ENCODE measurements at regions not wholly inside any gene's neighbourhood (a gene's known extent, or its start where the extent isn't known, plus 50 kb on each side); places are given as distances from the start of the nearest gene placed in this dataset.
"Not testable (repeated sequence)": the region's sequence is repeated elsewhere in the genome, so short reads cannot be mapped to it uniquely, and the experiment has no call there.

DNA sequence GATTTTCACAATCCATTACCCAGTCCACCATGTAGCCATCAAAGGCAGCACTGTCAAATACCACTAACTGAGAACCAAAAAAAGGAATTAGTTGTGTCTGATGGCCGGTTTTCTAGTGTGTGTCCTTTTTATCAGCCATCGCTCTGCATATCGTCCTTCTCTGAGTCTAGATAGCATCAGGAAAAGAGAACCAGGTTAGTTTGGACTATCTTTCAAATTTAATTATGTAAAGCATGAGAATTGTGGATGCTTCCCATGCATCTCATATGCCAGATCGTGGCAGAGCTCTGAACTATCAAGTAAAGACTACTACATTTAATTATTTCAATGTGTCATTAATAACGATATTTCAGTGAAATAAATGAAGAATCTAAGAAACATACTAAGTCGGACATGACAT, 691.9 kb downstream of the FAM181B start:
- Mint-ChIP-seq H3K4me3 (no peak overlapping the region), H3K4me1 (no peaks in the 10 kb centered on the region), H3K27me3 (no peaks in the 10 kb centered on the region), H3K36me3 (no peaks in the 10 kb centered on the region), H3K27ac (no peak overlapping the region), H3K9me3 (peaks cover 0 to 6% (median 3%) of the 10 kb centered on the region in 8 donors)
- DNase-seq, result no peak
- Histone ChIP-seq H3K9me3 (ENCODE audit: control insufficient read depth in 1 of 2, low read length in 2 of 2) (no peaks in the 10 kb centered on the region), H3K27me3 (ENCODE audit: insufficient read depth, low read length) (no peaks in the 10 kb centered on the region), H3K4me3 (ENCODE audit: low read length in 2 of 2) (no peak overlapping the region), H3K36me3 (ENCODE audit: insufficient read depth, low read length) (no peaks in the 10 kb centered on the region), H3K27ac (ENCODE audit: low read depth, low read length) (no peak overlapping the region), H3K4me1 (ENCODE audit: insufficient read depth, low read length) (no peaks in the 10 kb centered on the region)
- ChIA-PET POLR2A (ENCODE audit: partially characterized antibody) (no interaction called here), CTCF (ENCODE audit: partially characterized antibody) (interaction anchor here (1.5 kb wide), 1 partner anchor 254 kb away, joined by 6 read pairs; no protein-coding TSS in a partner anchor)
- intact Hi-C loops (cut with micrococcal nuclease), result no loop called here

DNA sequence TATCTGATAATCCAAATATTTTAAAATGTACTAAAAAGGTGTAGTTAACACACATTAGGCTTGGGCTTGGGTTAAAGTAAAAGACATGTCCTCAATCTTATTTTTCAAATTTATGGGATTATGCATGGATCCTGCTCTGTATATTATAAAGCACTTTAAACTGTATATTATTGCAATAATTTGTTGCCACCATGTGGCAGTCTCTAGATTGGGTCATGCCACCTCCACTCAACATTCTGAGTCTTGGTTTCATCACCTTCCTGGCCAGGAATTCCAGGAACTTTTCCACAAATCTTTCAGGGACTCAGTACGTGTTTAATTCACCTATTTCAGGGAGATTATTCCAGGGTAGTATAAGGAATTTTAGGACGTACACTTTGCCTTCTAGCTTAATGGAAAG, 695.5 kb downstream of the FAM181B start:
- no peaks in the 10 kb centered on the region for H3K9me3 ChIP-seq (ENCODE audit: control insufficient read depth in 1 of 2, low read length in 2 of 2)
- Mint-ChIP-seq H3K27me3 (no peaks in the 10 kb centered on the region), H3K36me3 (no peaks in the 10 kb centered on the region), H3K27ac (no peak overlapping the region), H3K4me3 (no peak overlapping the region), H3K9me3 (no peaks in the 10 kb centered on the region), H3K4me1 (no peaks in the 10 kb centered on the region)
- H3K27me3 ChIP-seq (ENCODE audit: insufficient read depth, low read length), result no peaks in the 10 kb centered on the region
- H3K4me3 ChIP-seq (ENCODE audit: low read length in 2 of 2), result no peak overlapping the region
- H3K4me1 ChIP-seq (ENCODE audit: insufficient read depth, low read length), result no peaks in the 10 kb centered on the region
- intact Hi-C loops (cut with micrococcal nuclease), result loop anchor here (1.0 kb wide), 1 partner anchor 394 kb away; no protein-coding TSS in a partner anchor
- H3K27ac ChIP-seq (ENCODE audit: low read depth, low read length), result no peak overlapping the region
- POLR2A ChIA-PET (ENCODE audit: partially characterized antibody), result no interaction called here
- DNase-seq, result no peak
- no peaks in the 10 kb centered on the region for H3K36me3 ChIP-seq (ENCODE audit: insufficient read depth, low read length)
- CTCF ChIA-PET (ENCODE audit: partially characterized antibody), result interaction anchor here (1.0 kb wide), 1 partner anchor 393 kb away, joined by 3 read pairs; no protein-coding TSS in a partner anchor

DNA sequence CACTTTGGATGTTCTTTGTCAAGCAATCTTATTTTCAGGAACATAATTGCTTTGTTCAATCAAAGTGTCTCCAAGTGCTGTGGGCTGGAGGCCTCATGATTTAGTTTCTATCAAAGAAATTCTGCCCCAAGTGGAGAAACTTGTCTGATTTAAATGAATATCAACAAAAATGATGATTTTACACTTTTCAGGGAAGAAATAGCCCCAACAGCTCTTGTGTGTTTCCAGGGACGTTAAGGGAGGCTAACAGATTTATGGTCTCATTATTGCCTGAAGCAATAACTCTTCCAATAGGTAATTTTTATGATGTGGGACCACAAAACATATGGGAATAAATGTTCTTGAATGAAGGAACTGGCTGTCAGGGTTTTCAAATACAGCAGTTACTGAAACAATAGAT, 699.1 kb downstream of the FAM181B start:
- no peaks in the 10 kb centered on the region for H3K9me3 ChIP-seq (ENCODE audit: control insufficient read depth in 1 of 2, low read length in 2 of 2)
- Mint-ChIP-seq H3K27me3 (no peaks in the 10 kb centered on the region), H3K9me3 (no peaks in the 10 kb centered on the region), H3K4me1 (no peaks in the 10 kb centered on the region), H3K4me3 (no peak overlapping the region), H3K27ac (no peak overlapping the region), H3K36me3 (no peaks in the 10 kb centered on the region)
- no peak overlapping the region for H3K27ac ChIP-seq (ENCODE audit: low read depth, low read length)
- H3K36me3 ChIP-seq (ENCODE audit: insufficient read depth, low read length), result no peaks in the 10 kb centered on the region
- ChIA-PET CTCF (ENCODE audit: partially characterized antibody) (no interaction called here), POLR2A (ENCODE audit: partially characterized antibody) (no interaction called here)
- DNase-seq, result no peak
- no peaks in the 10 kb centered on the region for H3K27me3 ChIP-seq (ENCODE audit: insufficient read depth, low read length)
- intact Hi-C loops (cut with micrococcal nuclease), result no loop called here
- no peaks in the 10 kb centered on the region for H3K4me1 ChIP-seq (ENCODE audit: insufficient read depth, low read length)
- no peak overlapping the region for H3K4me3 ChIP-seq (ENCODE audit: low read length in 2 of 2)

GRCh38 chr11:82027335-82027734, 706.3 kb downstream of the FAM181B start:
- DNase-seq; H3K4me1 Mint-ChIP-seq; H3K27me3 Mint-ChIP-seq; H3K27ac Mint-ChIP-seq; H3K9me3 ChIP-seq (ENCODE audit: control insufficient read depth in 1 of 2, low read length in 2 of 2); H3K9me3 Mint-ChIP-seq; intact Hi-C loops (cut with micrococcal nuclease); H3K36me3 Mint-ChIP-seq; POLR2A ChIA-PET (ENCODE audit: partially characterized antibody); H3K27me3 ChIP-seq (ENCODE audit: insufficient read depth, low read length); H3K4me3 ChIP-seq (ENCODE audit: low read length in 2 of 2); H3K4me3 Mint-ChIP-seq; CTCF ChIA-PET (ENCODE audit: partially characterized antibody); H3K4me1 ChIP-seq (ENCODE audit: insufficient read depth, low read length); H3K27ac ChIP-seq (ENCODE audit: low read depth, low read length); H3K36me3 ChIP-seq (ENCODE audit: insufficient read depth, low read length): not testable (repeated sequence)

- no peak overlapping the region for H3K4me3 ChIP-seq (ENCODE audit: low read length in 2 of 2)
- Mint-ChIP-seq H3K36me3 (no peaks in the 10 kb centered on the region), H3K4me3 (no peak overlapping the region), H3K9me3 (no peaks in the 10 kb centered on the region), H3K4me1 (no peaks in the 10 kb centered on the region), H3K27ac (no peak overlapping the region), H3K27me3 (peaks cover 0 to 1% of the 10 kb centered on the region in 2 donors)
- CTCF ChIA-PET (ENCODE audit: partially characterized antibody), result no interaction called here
- H3K27ac ChIP-seq (ENCODE audit: low read depth, low read length), result no peak overlapping the region
- H3K9me3 ChIP-seq (ENCODE audit: control insufficient read depth in 1 of 2, low read length in 2 of 2), result no peaks in the 10 kb centered on the region
- H3K36me3 ChIP-seq (ENCODE audit: insufficient read depth, low read length), result no peaks in the 10 kb centered on the region
- no peak for DNase-seq
- POLR2A ChIA-PET (ENCODE audit: partially characterized antibody), result no interaction called here
- no peaks in the 10 kb centered on the region for H3K27me3 ChIP-seq (ENCODE audit: insufficient read depth, low read length)
- intact Hi-C loops (cut with micrococcal nuclease), result no loop called here
- H3K4me1 ChIP-seq (ENCODE audit: insufficient read depth, low read length), result no peaks in the 10 kb centered on the region
These were observed 708.9 kb downstream of the FAM181B start for GRCh38 chr11:82024760-82025159.

DNA sequence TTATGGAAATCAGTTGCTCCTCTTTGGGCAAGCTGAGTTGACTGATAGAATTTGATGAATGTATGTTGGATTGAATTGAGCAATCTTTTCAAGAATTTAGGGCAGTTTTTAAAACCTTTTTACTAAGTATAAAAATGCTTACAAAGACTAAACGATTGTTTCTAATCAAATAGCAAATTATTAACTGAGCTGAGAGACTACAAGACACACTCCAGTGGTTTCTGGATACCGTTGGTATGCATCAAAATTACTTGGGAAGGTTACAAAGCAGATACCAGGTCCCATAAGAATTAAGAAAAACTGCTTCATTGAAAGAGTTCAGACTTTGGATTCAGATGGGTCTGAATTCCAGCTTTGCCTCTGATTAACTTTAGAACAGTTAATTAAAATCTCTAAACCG, 721.4 kb downstream of the FAM181B start:
- CTCF ChIA-PET (ENCODE audit: partially characterized antibody), result no interaction called here
- no peak for DNase-seq
- no peaks in the 10 kb centered on the region for H3K4me1 ChIP-seq (ENCODE audit: insufficient read depth, low read length)

GRCh38 chr11:82009133-82009532, 724.5 kb downstream of the FAM181B start:
- DNase-seq, result no peak
- no peaks in the 10 kb centered on the region for H3K9me3 Mint-ChIP-seq
- no peaks in the 10 kb centered on the region for H3K4me1 ChIP-seq (ENCODE audit: insufficient read depth, low read length)
- no peak overlapping the region for H3K27ac Mint-ChIP-seq
- no peaks in the 10 kb centered on the region for H3K9me3 ChIP-seq (ENCODE audit: control insufficient read depth in 1 of 2, low read length in 2 of 2)
- intact Hi-C loops (cut with micrococcal nuclease), result no loop called here
- H3K36me3 Mint-ChIP-seq, result no peaks in the 10 kb centered on the region
- H3K4me3 ChIP-seq (ENCODE audit: low read length in 2 of 2), result no peak overlapping the region
- CTCF ChIA-PET (ENCODE audit: partially characterized antibody), result interaction anchor here (1.1 kb wide), 1 partner anchor 10 kb away, joined by 4 read pairs; no protein-coding TSS in a partner anchor
- no peaks in the 10 kb centered on the region for H3K27me3 Mint-ChIP-seq
- peaks cover 0 to 4% (median 1%) of the 10 kb centered on the region in 4 donors for H3K4me1 Mint-ChIP-seq
- POLR2A ChIA-PET (ENCODE audit: partially characterized antibody), result no interaction called here
- no peaks in the 10 kb centered on the region for H3K36me3 ChIP-seq (ENCODE audit: insufficient read depth, low read length)
- no peaks in the 10 kb centered on the region for H3K27me3 ChIP-seq (ENCODE audit: insufficient read depth, low read length)
- H3K27ac ChIP-seq (ENCODE audit: low read depth, low read length), result no peak overlapping the region
- H3K4me3 Mint-ChIP-seq, result no peak overlapping the region

More for the DNA sequence above, 721.4 kb downstream of the FAM181B start:
- Mint-ChIP-seq H3K4me1 (no peaks in the 10 kb centered on the region), H3K9me3 (no peaks in the 10 kb centered on the region), H3K27ac (no peak overlapping the region), H3K4me3 (no peak overlapping the region), H3K27me3 (no peaks in the 10 kb centered on the region), H3K36me3 (no peaks in the 10 kb centered on the region)
- Histone ChIP-seq H3K36me3 (ENCODE audit: insufficient read depth, low read length) (no peaks in the 10 kb centered on the region), H3K9me3 (ENCODE audit: control insufficient read depth in 1 of 2, low read length in 2 of 2) (no peaks in the 10 kb centered on the region), H3K27ac (ENCODE audit: low read depth, low read length) (no peak overlapping the region), H3K4me3 (ENCODE audit: low read length in 2 of 2) (no peak overlapping the region), H3K27me3 (ENCODE audit: insufficient read depth, low read length) (no peaks in the 10 kb centered on the region)
- POLR2A ChIA-PET (ENCODE audit: partially characterized antibody), result no interaction called here
- intact Hi-C loops (cut with micrococcal nuclease), result no loop called here

DNA sequence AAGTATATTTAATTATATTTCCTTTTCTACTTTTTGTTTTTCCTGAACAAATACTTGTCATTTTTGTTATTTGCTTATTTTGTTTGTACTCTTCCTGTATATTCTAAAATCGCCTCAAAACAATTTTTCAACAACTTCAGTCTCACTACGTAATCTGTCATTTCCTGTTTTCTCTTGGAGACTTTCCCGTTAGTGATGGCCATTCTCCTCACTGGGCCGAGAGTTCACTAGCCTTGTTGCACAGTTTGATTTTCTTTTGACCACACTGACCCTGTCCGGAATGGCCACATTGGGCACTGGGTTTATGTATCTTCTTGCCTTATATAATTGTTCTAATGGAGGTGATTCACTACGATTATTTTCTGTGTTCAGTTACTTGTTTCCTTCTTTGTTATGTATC, 726.1 kb downstream of the FAM181B start:
- Histone ChIP-seq H3K4me1 (ENCODE audit: insufficient read depth, low read length) (no peaks in the 10 kb centered on the region), H3K9me3 (ENCODE audit: control insufficient read depth in 1 of 2, low read length in 2 of 2) (no peaks in the 10 kb centered on the region), H3K36me3 (ENCODE audit: insufficient read depth, low read length) (no peaks in the 10 kb centered on the region), H3K27me3 (ENCODE audit: insufficient read depth, low read length) (no peaks in the 10 kb centered on the region), H3K27ac (ENCODE audit: low read depth, low read length) (no peak overlapping the region), H3K4me3 (ENCODE audit: low read length in 2 of 2) (no peak overlapping the region)
- no peaks in the 10 kb centered on the region for H3K27me3 Mint-ChIP-seq
- H3K27ac Mint-ChIP-seq, result no peak overlapping the region
- POLR2A ChIA-PET (ENCODE audit: partially characterized antibody), result no interaction called here
- H3K4me1 Mint-ChIP-seq, result peaks cover 0 to 4% (median 1%) of the 10 kb centered on the region in 4 donors
- no peaks in the 10 kb centered on the region for H3K36me3 Mint-ChIP-seq
- no peak overlapping the region for H3K4me3 Mint-ChIP-seq
- no peak for DNase-seq
- intact Hi-C loops (cut with micrococcal nuclease), result no loop called here
- CTCF ChIA-PET (ENCODE audit: partially characterized antibody), result no interaction called here
- H3K9me3 Mint-ChIP-seq, result peaks cover 0 to 2% (median 0%) of the 10 kb centered on the region in 8 donors

All from CD4-positive, alpha-beta memory T cell (primary cell).